DOHH2 (cell line): ENCODE measurements at regions not wholly inside any gene's neighbourhood (a gene's known extent, or its start where the extent isn't known, plus 50 kb on each side); places are given as distances from the start of the nearest gene placed in this dataset.

ENCODE experiments used
- EZH2phosphoT487 ChIP-seq: fragments of 200-600 bp; sonication (generic); IDR thresholded peaks from 2 replicates; pipeline ENCODE4 v1.6.1; 2017; ENCODE audit warnings: borderline replicate concordance, mild to moderate bottlenecking, antibody characterized with exemption, low read length, moderate library complexity, mixed read lengths
- TF ChIP-seq, protein P1 (sequence below): fragments of 200-600 bp; sonication (generic); IDR thresholded peaks from one replicate; pipeline ENCODE4 v1.5.1; 2014; ENCODE audit warnings: antibody characterized with exemption, mild to moderate bottlenecking, low read depth, low read length; ENCODE audit not compliant: poor library complexity, severe bottlenecking

DNA sequence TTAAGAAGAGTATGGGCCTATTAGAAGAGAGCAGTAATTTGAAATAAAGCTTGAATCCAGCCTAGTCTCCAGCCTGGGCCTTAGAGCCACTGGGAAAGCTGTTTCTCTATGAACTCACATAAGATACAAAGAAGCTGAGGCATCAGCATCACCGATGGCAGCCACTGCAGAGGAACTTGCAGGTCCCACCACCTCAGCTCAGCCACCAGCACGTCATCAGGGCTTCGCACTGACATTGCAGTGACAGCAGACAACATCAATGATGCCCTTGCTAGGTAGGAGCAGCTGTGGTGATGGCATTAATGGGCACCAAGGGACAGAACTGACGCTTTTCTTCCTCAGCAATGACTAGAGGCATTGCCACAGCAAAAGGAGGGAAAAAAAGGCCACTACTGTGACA is 67.7 kb upstream of the CDC42EP3 start:
- TF ChIP-seq, protein P1, sequence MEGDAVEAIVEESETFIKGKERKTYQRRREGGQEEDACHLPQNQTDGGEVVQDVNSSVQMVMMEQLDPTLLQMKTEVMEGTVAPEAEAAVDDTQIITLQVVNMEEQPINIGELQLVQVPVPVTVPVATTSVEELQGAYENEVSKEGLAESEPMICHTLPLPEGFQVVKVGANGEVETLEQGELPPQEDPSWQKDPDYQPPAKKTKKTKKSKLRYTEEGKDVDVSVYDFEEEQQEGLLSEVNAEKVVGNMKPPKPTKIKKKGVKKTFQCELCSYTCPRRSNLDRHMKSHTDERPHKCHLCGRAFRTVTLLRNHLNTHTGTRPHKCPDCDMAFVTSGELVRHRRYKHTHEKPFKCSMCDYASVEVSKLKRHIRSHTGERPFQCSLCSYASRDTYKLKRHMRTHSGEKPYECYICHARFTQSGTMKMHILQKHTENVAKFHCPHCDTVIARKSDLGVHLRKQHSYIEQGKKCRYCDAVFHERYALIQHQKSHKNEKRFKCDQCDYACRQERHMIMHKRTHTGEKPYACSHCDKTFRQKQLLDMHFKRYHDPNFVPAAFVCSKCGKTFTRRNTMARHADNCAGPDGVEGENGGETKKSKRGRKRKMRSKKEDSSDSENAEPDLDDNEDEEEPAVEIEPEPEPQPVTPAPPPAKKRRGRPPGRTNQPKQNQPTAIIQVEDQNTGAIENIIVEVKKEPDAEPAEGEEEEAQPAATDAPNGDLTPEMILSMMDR = no peak
- TF ChIP-seq EZH2phosphoT487 = no peak
